SK-N-SH (cell line): ENCODE measurements at regions not wholly inside any gene's neighbourhood (a gene's known extent, or its start where the extent isn't known, plus 50 kb on each side); places are given as distances from the start of the nearest gene placed in this dataset.

Experiments
- EZH2phosphoT487 ChIP-seq: fragments of 200-600 bp; sonication (generic); IDR thresholded peaks from 2 replicates; pipeline ENCODE4 v1.6.1; 2017; ENCODE audit warnings: low read depth, mixed run types, mild to moderate bottlenecking, antibody characterized with exemption, moderate library complexity, borderline replicate concordance
- FOXM1 ChIP-seq: IDR thresholded peaks from 2 replicates; pipeline ENCODE4 v1.4.0; 2012; ENCODE audit warnings: low read depth, mild to moderate bottlenecking
- JUND ChIP-seq: IDR thresholded peaks from 2 replicates; pipeline ENCODE4 v1.4.0; 2012
- POLR2AphosphoS5 ChIP-seq: IDR thresholded peaks from 2 replicates; pipeline ENCODE4 v1.6.1; 2012; ENCODE audit warnings: low read depth, low read length
- RAD21 ChIP-seq: IDR thresholded peaks from 2 replicates; pipeline ENCODE4 v1.6.1; 2012; ENCODE audit warnings: mild to moderate bottlenecking, low read length
- RCOR1 ChIP-seq: fragments of 150-350 bp; IDR thresholded peaks from 2 replicates; pipeline ENCODE4 v1.6.1; 2017; ENCODE audit warnings: antibody characterized with exemption, low read length
- SMC3 ChIP-seq: IDR thresholded peaks from 2 replicates; pipeline ENCODE4 v1.6.1; 2012; ENCODE audit warnings: low read depth, low read length, improper control_type of control experiment
- TAF1 ChIP-seq: IDR thresholded peaks from 2 replicates; pipeline ENCODE4 v1.6.1; 2012; ENCODE audit warnings: low read depth, mild to moderate bottlenecking, low read length, moderate library complexity, borderline replicate concordance
- YY1 ChIP-seq: IDR thresholded peaks from 2 replicates; pipeline ENCODE4 v1.4.0; 2012; ENCODE audit warnings: low read depth, mild to moderate bottlenecking
- TF ChIP-seq, protein P1 (sequence below): fragments of 200-600 bp; sonication (generic); IDR thresholded peaks from 2 replicates; pipeline ENCODE4 v1.6.1; 2017; ENCODE audit warnings: antibody characterized with exemption, mild to moderate bottlenecking, moderate library complexity
- TF ChIP-seq, protein P2 (sequence below): IDR thresholded peaks from 2 replicates; pipeline ENCODE4 v1.4.0; 2012; ENCODE audit warnings: low read depth
- TF ChIP-seq, protein P3 (sequence below): IDR thresholded peaks from 2 replicates; pipeline ENCODE4 v1.4.0; 2012; ENCODE audit warnings: low read depth, borderline replicate concordance
- TF ChIP-seq, protein P4 (sequence below): fragments of 150-350 bp; IDR thresholded peaks from 2 replicates; pipeline ENCODE4 v1.6.1; 2016; ENCODE audit warnings: mild to moderate bottlenecking, low read depth, low read length

DNA sequence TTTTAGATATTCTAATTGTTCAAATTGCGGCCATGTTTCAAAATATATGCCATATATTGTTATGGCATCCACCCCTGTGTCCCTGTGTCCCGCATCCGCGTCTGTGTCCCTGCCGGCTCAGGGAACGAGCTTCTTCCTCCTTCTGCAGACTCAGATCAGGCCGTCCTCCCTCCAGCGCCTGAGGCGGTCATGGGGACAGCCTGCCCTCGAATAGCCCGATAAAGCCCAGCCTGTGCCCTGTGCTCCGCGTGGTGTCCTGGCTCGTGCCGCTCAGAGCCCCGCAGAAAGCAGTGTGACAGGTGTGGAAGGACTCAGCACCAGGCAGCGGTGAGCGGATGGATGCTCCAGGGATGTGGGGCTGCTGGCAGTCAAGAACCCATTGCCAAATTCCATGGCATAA, 663.4 kb upstream of the DEFB115 start:
- TF ChIP-seq FOXM1 (no peak), SMC3 (no peak), YY1 (no peak), RAD21 (no peak), POLR2AphosphoS5 (no peak), RCOR1 (no peak), TAF1 (no peak), EZH2phosphoT487 (no peak), JUND (no peak)
- TF ChIP-seq, protein P1, sequence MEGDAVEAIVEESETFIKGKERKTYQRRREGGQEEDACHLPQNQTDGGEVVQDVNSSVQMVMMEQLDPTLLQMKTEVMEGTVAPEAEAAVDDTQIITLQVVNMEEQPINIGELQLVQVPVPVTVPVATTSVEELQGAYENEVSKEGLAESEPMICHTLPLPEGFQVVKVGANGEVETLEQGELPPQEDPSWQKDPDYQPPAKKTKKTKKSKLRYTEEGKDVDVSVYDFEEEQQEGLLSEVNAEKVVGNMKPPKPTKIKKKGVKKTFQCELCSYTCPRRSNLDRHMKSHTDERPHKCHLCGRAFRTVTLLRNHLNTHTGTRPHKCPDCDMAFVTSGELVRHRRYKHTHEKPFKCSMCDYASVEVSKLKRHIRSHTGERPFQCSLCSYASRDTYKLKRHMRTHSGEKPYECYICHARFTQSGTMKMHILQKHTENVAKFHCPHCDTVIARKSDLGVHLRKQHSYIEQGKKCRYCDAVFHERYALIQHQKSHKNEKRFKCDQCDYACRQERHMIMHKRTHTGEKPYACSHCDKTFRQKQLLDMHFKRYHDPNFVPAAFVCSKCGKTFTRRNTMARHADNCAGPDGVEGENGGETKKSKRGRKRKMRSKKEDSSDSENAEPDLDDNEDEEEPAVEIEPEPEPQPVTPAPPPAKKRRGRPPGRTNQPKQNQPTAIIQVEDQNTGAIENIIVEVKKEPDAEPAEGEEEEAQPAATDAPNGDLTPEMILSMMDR: no peak
- TF ChIP-seq, protein P2, sequence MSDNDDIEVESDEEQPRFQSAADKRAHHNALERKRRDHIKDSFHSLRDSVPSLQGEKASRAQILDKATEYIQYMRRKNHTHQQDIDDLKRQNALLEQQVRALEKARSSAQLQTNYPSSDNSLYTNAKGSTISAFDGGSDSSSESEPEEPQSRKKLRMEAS: no peak
- TF ChIP-seq, protein P3, sequence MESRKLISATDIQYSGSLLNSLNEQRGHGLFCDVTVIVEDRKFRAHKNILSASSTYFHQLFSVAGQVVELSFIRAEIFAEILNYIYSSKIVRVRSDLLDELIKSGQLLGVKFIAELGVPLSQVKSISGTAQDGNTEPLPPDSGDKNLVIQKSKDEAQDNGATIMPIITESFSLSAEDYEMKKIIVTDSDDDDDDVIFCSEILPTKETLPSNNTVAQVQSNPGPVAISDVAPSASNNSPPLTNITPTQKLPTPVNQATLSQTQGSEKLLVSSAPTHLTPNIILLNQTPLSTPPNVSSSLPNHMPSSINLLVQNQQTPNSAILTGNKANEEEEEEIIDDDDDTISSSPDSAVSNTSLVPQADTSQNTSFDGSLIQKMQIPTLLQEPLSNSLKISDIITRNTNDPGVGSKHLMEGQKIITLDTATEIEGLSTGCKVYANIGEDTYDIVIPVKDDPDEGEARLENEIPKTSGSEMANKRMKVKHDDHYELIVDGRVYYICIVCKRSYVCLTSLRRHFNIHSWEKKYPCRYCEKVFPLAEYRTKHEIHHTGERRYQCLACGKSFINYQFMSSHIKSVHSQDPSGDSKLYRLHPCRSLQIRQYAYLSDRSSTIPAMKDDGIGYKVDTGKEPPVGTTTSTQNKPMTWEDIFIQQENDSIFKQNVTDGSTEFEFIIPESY: no peak
- TF ChIP-seq, protein P4, sequence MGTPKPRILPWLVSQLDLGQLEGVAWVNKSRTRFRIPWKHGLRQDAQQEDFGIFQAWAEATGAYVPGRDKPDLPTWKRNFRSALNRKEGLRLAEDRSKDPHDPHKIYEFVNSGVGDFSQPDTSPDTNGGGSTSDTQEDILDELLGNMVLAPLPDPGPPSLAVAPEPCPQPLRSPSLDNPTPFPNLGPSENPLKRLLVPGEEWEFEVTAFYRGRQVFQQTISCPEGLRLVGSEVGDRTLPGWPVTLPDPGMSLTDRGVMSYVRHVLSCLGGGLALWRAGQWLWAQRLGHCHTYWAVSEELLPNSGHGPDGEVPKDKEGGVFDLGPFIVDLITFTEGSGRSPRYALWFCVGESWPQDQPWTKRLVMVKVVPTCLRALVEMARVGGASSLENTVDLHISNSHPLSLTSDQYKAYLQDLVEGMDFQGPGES: no peak
